ENCODE measurements at regions not wholly inside any gene's neighbourhood (a gene's known extent, or its start where the extent isn't known, plus 50 kb on each side); places are given as distances from the start of the nearest gene placed in this dataset.

DNA sequence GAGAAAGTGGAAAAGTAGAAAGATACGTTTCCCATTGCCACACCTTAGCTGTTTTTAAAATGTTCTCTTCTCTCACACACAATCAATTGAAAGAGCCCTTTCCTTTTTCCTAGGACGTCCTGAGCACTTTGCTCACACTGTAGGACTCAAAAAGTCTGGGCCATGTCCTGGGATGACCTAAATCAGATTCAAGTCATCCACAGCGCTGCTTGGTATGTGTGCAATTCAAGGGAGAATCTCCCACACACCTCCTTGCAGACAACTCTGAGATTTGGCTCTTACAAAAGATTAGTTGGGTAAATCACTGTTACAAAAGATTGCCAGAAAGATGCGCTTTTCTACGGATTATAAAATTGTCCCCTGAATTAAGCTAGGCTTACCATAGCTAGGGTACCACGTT lies 130.1 kb downstream of the RNASET2 start:
- ChIA-PET CTCF (ENCODE audit: low intra/inter-chr PET ratio, low total read pairs) (no interaction called here), POLR2A (no interaction called here)
- Histone ChIP-seq H3K9me3 (ENCODE audit: low read length) (no peaks in the 10 kb centered on the region), H3K36me3 (replicated peaks in 1 of 2; ENCODE audit: control insufficient read depth in 1 of 2, insufficient read depth in 2 of 2, low read length in 2 of 2) (no peaks in the 10 kb centered on the region), H3K27ac (ENCODE audit: extremely low read length, insufficient read depth, low read length) (no peak overlapping the region), H3K79me2 (ENCODE audit: insufficient read depth, low read length) (no peaks in the 10 kb centered on the region), H3K9ac (ENCODE audit: insufficient read depth, low read depth, low read length) (no peak overlapping the region), H3K27me3 (ENCODE audit: control insufficient read depth in 1 of 2, insufficient read depth in 2 of 2, low read length in 2 of 2) (no peaks in the 10 kb centered on the region; a peak in 1 of 5 replicates), H4K20me1 (ENCODE audit: insufficient read depth, low read length) (no peaks in the 10 kb centered on the region), H2AFZ (ENCODE audit: low read length) (no peak overlapping the region), H3K4me2 (ENCODE audit: low read depth, low read length) (no peak overlapping the region), H3K4me3 (replicated peaks in 1 of 3; ENCODE audit: insufficient read depth in 1 of 3, low read depth in 2 of 3, low read length in 3 of 3) (no peak overlapping the region), H3K4me1 (ENCODE audit: insufficient read depth, low read length) (no peaks in the 10 kb centered on the region)
- no TSS peak for BruUV-seq (replicated peaks)
- DNase-seq (ENCODE audit: low spot score) (no peak), FAIRE-seq (no peak), ATAC-seq (no peak)
- intact Hi-C loops (cut with micrococcal nuclease; ENCODE audit: unreplicated experiment) (no loop called here), in situ Hi-C loops (cut with HindIII; ENCODE audit: extremely low pct_ligation_motif_present, low pct_unique_long_range_greater_than_20kb) (no loop called here)
- TF ChIP-seq HOMEZ (CRISPR knock-in tag; IDR thresholded peaks at IDR 0.05; ENCODE audit: low read depth), result no peak
- no peak for TF ChIP-seq RARA (CRISPR knock-in tag; IDR thresholded peaks at IDR 0.05)
- TF ChIP-seq NFAT5 (CRISPR knock-in tag; IDR thresholded peaks at IDR 0.05), result no peak
- TF ChIP-seq, protein P1, sequence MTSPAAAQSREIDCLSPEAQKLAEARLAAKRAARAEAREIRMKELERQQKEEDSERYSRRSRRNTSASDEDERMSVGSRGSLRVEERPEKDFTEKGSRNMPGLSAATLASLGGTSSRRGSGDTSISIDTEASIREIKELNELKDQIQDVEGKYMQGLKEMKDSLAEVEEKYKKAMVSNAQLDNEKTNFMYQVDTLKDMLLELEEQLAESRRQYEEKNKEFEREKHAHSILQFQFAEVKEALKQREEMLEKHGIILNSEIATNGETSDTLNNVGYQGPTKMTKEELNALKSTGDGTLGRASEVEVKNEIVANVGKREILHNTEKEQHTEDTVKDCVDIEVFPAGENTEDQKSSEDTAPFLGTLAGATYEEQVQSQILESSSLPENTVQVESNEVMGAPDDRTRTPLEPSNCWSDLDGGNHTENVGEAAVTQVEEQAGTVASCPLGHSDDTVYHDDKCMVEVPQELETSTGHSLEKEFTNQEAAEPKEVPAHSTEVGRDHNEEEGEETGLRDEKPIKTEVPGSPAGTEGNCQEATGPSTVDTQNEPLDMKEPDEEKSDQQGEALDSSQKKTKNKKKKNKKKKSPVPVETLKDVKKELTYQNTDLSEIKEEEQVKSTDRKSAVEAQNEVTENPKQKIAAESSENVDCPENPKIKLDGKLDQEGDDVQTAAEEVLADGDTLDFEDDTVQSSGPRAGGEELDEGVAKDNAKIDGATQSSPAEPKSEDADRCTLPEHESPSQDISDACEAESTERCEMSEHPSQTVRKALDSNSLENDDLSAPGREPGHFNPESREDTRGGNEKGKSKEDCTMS (CRISPR knock-in tag; conservative IDR thresholded peaks at IDR 0.05), result no peak
- TF ChIP-seq, protein P2, sequence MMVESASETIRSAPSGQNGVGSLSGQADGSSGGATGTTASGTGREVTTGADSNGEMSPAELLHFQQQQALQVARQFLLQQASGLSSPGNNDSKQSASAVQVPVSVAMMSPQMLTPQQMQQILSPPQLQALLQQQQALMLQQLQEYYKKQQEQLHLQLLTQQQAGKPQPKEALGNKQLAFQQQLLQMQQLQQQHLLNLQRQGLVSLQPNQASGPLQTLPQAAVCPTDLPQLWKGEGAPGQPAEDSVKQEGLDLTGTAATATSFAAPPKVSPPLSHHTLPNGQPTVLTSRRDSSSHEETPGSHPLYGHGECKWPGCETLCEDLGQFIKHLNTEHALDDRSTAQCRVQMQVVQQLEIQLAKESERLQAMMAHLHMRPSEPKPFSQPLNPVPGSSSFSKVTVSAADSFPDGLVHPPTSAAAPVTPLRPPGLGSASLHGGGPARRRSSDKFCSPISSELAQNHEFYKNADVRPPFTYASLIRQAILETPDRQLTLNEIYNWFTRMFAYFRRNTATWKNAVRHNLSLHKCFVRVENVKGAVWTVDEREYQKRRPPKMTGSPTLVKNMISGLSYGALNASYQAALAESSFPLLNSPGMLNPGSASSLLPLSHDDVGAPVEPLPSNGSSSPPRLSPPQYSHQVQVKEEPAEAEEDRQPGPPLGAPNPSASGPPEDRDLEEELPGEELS (CRISPR knock-in tag; IDR thresholded peaks at IDR 0.05), result no peak
- 50% methylated on average over 6 of the region's 6 CpGs for WGBS (ENCODE audit: low lambda C conversion rate)

Data from HepG2 (cell line).